NOMO-1 treated with dmso at 0.1 percent for 144 hours (cell line): ENCODE measurements at regions not wholly inside any gene's neighbourhood (a gene's known extent, or its start where the extent isn't known, plus 50 kb on each side); places are given as distances from the start of the nearest gene placed in this dataset.

Experiments
- DNase-seq: peaks from one replicate; lab custom pipeline; 2025; ENCODE audit not compliant: unreplicated experiment; lab: John Stamatoyannopoulos, UW

DNA sequence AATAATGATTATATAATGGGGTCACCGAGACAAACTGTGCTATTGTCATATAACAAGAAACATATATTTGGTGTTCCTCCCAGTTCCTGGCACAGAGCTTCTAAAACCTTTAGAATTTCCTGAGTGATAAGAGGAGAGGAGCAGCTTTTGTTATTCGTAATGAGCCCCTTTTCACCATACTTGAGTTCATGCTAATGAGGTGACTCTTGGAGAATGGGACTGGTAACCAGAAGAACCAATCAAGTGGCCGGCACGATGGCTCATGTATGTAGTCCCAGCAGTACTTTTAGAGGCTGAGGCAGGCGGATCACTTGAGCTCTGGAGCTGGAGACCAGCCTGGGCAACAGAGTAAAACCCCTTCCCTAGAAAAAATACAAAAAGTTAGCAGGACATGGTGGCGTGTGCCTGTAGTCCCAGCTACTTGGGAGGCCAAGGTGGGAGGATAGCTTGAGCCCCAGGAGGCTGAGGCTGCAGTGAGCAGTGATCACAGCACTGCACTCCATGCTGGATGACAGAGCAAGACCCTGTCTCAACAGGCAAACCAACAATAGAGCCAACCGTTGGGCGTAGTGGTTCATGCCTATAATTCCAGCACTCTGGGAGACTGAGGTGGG, 62.7 kb upstream of the FTH1 start:
- no peak for DNase-seq

DNA sequence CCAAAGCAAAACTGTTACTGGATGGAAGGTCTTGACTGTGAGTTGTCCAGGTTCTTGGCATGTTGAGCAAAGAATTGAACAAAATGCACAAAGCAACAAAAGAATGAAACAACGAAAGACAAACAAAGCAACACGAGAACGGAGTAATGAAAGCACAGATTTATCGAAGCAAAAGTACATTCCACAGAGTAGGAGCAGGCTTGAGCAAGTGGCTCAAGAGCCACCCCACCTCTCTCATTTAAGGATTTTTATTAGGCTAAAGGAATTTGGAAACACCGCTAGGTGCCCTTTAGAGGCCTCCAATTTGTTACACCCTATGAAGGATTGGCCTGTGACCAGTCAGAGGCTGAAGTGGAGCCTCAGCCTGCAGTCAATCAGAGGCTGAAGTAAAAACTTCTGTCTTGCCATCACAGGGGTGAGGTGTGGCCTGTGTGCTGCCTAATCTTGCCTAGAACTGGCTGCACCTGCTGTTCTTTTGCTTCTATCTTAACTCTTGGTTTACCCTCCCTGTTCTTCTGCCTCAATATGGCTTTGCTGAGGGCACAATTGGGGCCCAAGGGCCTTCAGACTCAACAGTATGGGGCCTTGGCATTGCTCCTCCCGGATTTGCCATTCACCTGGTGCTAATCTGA, 59.4 kb upstream of the FTH1 start:
- DNase-seq, result no peak

DNA sequence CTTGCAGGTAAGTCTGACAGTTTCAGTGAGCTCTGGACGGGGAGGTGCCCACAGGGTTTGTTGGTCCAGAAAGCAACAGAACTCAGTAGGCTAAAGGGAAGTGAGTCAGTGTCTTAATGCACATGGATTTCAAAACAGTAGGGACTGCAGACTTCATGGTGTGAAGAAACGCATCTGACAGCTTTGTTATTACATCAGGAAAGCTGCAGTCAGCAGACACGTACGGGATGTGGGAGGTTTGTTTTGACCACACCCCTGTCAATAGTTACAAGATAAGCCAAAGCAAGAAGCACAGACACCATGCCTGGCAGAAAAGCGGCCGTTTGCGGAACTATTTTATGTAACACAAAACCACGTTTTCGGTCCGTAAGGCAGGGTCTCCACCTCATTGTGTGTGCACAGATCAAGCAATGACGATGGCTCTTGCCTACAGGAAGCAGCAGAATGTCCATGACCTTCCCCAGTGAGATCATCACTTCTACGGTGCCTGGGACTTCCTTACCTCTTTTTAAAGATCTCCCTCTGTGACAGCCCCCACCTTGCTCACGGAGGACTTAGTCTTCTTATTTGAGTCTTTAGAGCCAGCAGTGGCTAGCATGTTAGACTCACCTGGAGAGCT, 58.2 kb upstream of the FTH1 start:
- peak; percentile 98 for DNase-seq

DNA sequence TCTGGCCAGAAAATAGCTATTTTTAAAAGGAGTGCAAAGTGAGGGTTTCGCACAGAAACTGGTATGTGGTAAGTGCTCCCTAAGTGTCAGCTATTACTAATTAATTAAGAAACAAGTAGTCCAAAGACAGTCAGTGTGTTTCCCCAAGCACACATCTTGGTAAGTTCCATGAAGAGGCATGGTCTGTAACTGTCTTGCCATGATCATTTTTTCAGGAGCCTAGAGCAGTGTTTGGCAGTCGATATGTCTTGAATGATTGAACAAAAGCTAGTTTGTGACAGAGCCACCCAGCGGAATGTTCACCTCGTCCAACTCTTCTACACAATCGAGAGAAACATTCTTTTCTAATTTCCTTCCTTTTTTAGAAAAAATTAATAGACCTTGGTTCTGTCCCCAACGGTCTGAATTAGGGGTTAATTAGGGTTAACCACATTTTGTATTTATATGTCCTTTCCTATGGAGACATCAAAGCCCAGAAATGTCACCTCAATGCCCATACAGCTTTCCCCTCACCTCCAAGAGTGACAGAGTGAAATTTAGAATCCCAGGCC, 57.6 kb upstream of the FTH1 start:
- peak; percentile 74 for DNase-seq

DNA sequence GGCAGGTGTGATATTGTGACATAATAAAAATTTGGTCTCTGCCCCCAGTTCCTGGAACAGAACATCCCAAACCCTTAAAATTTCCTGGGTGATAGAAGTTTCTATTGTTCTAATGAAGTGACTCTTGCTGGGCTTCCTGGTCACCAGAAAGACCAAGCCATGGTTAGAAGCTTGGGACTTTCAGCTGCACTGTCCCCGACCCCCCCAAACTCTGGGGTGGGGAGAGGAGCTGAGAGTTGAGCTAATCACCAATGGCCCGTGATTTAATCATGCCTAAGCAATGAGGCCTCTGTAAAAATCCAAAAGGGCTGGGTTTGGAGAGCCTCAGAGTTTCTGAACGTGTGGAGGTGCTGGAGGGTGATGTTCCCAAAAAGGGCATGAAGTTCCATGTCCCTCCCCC, 54.8 kb upstream of the FTH1 start:
- DNase-seq, result no peak

DNA sequence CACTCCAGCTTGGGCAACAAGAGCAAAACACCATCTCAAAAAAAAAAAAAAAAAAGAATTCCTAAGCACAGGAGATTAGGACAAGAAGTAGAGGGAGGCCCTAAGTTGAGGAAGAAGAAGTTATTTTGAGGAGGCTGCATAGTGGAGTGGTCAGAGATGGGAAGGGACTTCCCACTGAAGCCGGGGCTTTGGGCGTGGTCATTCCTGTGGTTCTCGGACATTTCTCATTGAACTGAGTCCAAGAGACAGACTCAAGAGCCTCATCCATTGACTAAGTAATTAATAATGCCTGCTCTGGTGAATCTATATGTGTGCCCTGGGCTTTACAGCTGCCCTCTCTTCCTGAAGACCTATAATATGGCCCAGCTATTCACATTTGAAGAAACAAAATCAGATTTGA, 53.2 kb upstream of the FTH1 start:
- DNase-seq, result no peak

DNA sequence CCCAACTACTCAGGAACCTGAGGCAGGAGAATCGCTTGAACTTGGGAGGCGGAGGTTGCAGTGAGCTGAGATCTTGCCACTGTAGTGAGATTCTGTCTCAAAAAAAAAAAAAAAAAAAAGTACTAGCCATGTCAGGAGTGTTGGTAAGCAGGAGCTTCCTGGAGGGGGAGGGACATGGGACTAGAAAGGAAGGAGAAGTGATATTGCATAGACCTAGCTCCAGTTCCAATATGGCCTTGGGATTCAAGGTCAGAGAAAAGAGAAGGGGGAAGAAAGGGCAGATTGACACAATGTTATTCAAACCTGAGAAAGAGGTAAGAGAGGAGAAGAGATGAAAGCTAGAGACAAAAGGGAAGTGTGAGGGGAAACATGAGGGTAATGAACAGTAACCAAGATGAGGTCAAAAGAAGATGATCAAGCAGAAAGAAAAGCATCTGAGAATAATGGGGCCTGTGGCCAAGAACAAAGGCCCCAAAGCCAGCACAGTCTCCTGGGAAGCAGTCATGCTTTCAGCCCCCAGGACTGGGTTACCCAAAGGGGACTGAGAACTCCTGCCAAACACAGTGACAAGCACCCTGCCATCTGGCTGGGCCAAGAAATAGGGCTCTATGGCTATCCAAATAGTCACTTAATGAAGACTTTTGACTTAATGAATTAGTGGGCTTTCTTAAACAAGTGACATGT, 51.7 kb upstream of the FTH1 start:
- peak; percentile 5 for DNase-seq

DNA sequence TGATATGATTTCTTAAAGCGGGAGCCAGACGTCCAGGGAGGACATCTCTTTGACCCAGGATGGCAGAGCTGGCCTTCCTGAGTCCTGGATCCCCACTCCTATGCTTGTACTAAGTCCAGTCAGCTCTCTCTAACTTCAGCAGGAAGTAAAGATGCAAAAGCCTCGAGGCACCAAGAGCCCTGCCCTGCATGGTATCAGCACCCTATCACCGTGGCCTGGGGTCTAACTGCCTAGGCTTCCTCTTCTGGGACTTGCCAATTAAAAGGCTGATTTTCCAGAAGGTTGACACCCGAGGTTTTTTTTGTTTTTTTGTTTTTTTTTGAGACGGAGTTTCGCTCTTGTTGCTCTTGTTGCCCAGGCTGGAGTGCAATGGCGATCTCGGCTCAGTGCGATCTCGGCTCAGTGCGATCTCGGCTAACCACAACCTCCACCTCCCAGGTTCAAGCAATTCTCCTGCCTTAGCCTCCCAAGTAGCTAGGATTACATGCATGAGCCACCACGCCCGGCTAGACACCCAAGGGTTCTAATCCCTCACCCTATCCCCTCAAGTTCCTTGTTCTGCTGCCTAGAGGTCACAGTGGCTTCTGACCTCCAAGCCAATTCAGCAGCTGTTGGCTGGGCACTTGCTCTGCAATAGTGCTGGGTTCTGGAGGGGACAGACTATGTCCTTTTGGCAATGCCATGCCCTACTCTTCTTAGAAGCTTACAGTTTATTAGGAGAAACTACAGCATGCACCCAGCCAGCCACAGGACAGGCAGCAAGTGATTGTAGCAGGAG, 50.6 kb upstream of the FTH1 start:
- DNase-seq, result no peak
